ENCODE measurements at regions not wholly inside any gene's neighbourhood (a gene's known extent, or its start where the extent isn't known, plus 50 kb on each side); places are given as distances from the start of the nearest gene placed in this dataset.

- no peaks in the 10 kb centered on the region for H3K36me3 ChIP-seq
- WGBS, 3 donors, result 94 to 95% (median 95%) methylated on average over 11 of the region's 11 CpGs
- H3K9me3 ChIP-seq, result no peaks in the 10 kb centered on the region
- no peak overlapping the region for H3K27ac ChIP-seq
- H3K4me3 ChIP-seq, result no peak overlapping the region
- no peak for TF ChIP-seq EP300 (IDR thresholded peaks at IDR 0.05)
- TF ChIP-seq CTCF (IDR thresholded peaks at IDR 0.05), result no peak
- TF ChIP-seq POLR2A (IDR thresholded peaks at IDR 0.05), result no peak
- no peaks in the 10 kb centered on the region for H3K4me1 ChIP-seq (ENCODE audit: insufficient read depth)
- DNase-seq, result no peak
- intact Hi-C loops (cut with DNase I), result no loop called here
- H3K27me3 ChIP-seq, result no peaks in the 10 kb centered on the region
Observed at GRCh38 chr4:185896817-185897488, 85.0 kb upstream of the SORBS2 start.

- H3K27ac ChIP-seq, result no peak overlapping the region
Observed at GRCh38 chr4:185898413-185898812, 86.4 kb upstream of the SORBS2 start.

GRCh38 chr4:185899833-185900232, 87.8 kb upstream of the SORBS2 start:
- H3K27me3 ChIP-seq, result no peaks in the 10 kb centered on the region
- intact Hi-C loops (cut with DNase I), result no loop called here
- H3K36me3 ChIP-seq, result no peaks in the 10 kb centered on the region
- H3K27ac ChIP-seq, result no peak overlapping the region
- WGBS, 3 donors, result 80 to 92% (median 88%) methylated on average over 4 of the region's 4 CpGs
- H3K4me1 ChIP-seq (ENCODE audit: insufficient read depth), result no peaks in the 10 kb centered on the region
- no peak for DNase-seq
- TF ChIP-seq EP300 (IDR thresholded peaks at IDR 0.05), result no peak
- TF ChIP-seq CTCF (IDR thresholded peaks at IDR 0.05), result no peak
- no peak for TF ChIP-seq POLR2A (IDR thresholded peaks at IDR 0.05)
- H3K9me3 ChIP-seq, result no peaks in the 10 kb centered on the region
- H3K4me3 ChIP-seq, result no peak overlapping the region

More at GRCh38 chr4:185898413-185898812, 86.4 kb upstream of the SORBS2 start:
- intact Hi-C loops (cut with DNase I), result no loop called here
- no peaks in the 10 kb centered on the region for H3K27me3 ChIP-seq
- no peaks in the 10 kb centered on the region for H3K36me3 ChIP-seq
- no peak for TF ChIP-seq POLR2A (IDR thresholded peaks at IDR 0.05)
- TF ChIP-seq CTCF (IDR thresholded peaks at IDR 0.05), result no peak
- no peak for TF ChIP-seq EP300 (IDR thresholded peaks at IDR 0.05)
- no peak overlapping the region for H3K4me3 ChIP-seq
- WGBS, 3 donors, result 67 to 92% (median 78%) methylated on average over 8 of the region's 8 CpGs
- no peaks in the 10 kb centered on the region for H3K9me3 ChIP-seq
- no peak for DNase-seq
- H3K4me1 ChIP-seq (ENCODE audit: insufficient read depth), result no peaks in the 10 kb centered on the region

- WGBS, 3 donors, result 77 to 87% (median 78%) methylated on average over 4 of the region's 4 CpGs
- Histone ChIP-seq H3K27me3 (no peaks in the 10 kb centered on the region), H3K9me3 (no peaks in the 10 kb centered on the region), H3K27ac (no peak overlapping the region), H3K4me1 (ENCODE audit: insufficient read depth) (no peaks in the 10 kb centered on the region), H3K36me3 (no peaks in the 10 kb centered on the region), H3K4me3 (no peak overlapping the region)
- intact Hi-C loops (cut with DNase I), result no loop called here
- TF ChIP-seq CTCF (IDR thresholded peaks at IDR 0.05), result no peak
- no peak for TF ChIP-seq EP300 (IDR thresholded peaks at IDR 0.05)
- no peak for TF ChIP-seq POLR2A (IDR thresholded peaks at IDR 0.05)
- DNase-seq, result no peak
Observed at GRCh38 chr4:185902654-185903053, 90.7 kb upstream of the SORBS2 start.

All from ovary (tissue), 7 donors.